Tibial nerve (tissue), 4 donors: ENCODE measurements at regions not wholly inside any gene's neighbourhood (a gene's known extent, or its start where the extent isn't known, plus 50 kb on each side); places are given as distances from the start of the nearest gene placed in this dataset. TPM values are rescaled to one million over a fixed set of nuclear protein-coding genes. Genes with fewer than 3 reads are reported as not detected.

Source experiments
- DNase-seq, 2 donors: peaks; one replicate each; pipeline ENCODE4 v3.0.0-alpha.2; 2019; ENCODE audit warnings: low spot score in 2 of 2
- H3K27ac ChIP-seq, 4 donors: fragments of 200-600 bp; sonication (generic) in 3 of 4; one replicate each; pipeline ENCODE4 v1.5.1; 2017 to 2019; ENCODE audit warnings: mild to moderate bottlenecking in 1 of 4
- H3K27me3 ChIP-seq, 2 donors: fragments of 200-600 bp; sonication (generic) in 1 of 2; one replicate each; pipeline versions ENCODE4 v1.5.1 to v1.6.0; 2017 to 2019
- H3K36me3 ChIP-seq, 3 donors: fragments of 200-600 bp; sonication (generic); one replicate each; pipeline ENCODE4 v1.5.1; 2018 to 2019
- H3K4me1 ChIP-seq, 4 donors: fragments of 200-600 bp; sonication (generic) in 3 of 4; one replicate each; pipeline ENCODE4 v1.5.1; 2017 to 2019
- H3K4me3 ChIP-seq, 4 donors: fragments of 200-600 bp; sonication (generic) in 3 of 4; one replicate each; pipeline ENCODE4 v1.5.1; 2017 to 2019; ENCODE audit warnings: mild to moderate bottlenecking in 1 of 4, moderate library complexity in 1 of 4
- H3K9me3 ChIP-seq, 4 donors: fragments of 200-600 bp; sonication (generic) in 3 of 4; one replicate each; pipeline ENCODE4 v1.5.1; 2017 to 2019
- EP300 ChIP-seq, 2 donors: sonication (generic); formaldehyde crosslinking; IDR thresholded peaks; one replicate each; pipeline ENCODE4 v1.6.1; 2017; ENCODE audit warnings: antibody characterized with exemption in 2 of 2, mild to moderate bottlenecking in 1 of 2
- POLR2A ChIP-seq, 2 donors: fragments of 450-650 bp; IDR thresholded peaks; one replicate each; pipeline ENCODE4 v1.6.1; 2017; ENCODE audit warnings: antibody characterized with exemption in 2 of 2, mild to moderate bottlenecking in 2 of 2, moderate library complexity in 2 of 2
- WGBS, 2 donors: methylation state at CpG; one replicate each; pipeline ENCODE4 v1.1.5; 2018; 5-methylcytosine and 5-hydroxymethylcytosine counted together
- small RNA-seq: library from RNA; depleted of rRNA; stranded (forward); fragments of <200 nt; gene quantifications from one replicate; pipeline ENCODE3, GENCODE V24; 2016
- TF ChIP-seq, protein P1 (sequence below), 5 experiments: fragments of 200-600 bp in 3 of 5; fragments of 450-650 bp in 2 of 5; sonication (generic) in 3 of 5; IDR thresholded peaks; one replicate each; pipeline ENCODE4 v1.5.1; 2016 to 2019; ENCODE audit warnings: antibody characterized with exemption in 5 of 5, mild to moderate bottlenecking in 3 of 5, moderate library complexity in 2 of 5

DNA sequence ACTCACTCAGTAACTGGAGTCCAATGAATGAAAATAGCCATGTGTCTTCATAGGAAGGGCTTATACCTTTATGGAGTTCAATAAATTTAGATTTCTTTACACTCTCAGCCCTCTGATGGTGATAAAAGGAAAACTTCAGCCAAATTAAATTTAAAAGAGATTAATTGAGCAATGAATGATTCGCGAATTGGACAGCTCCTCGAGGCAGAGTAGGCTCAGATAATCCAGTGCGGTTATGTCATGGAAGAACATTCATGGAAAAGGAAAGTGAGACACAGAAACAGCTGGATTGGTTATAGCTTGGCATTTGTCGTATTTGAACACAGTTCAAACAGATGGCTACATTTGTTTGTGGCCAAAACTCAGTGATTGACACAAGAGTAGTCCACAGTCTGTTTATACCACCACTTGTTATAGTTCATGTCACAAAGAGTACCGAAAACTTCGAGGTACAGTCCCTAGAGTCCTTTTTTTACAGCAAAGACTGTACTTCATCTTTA, 54.6 kb upstream of the TACR3 start:
- 73 to 77% methylated on average over 7 of the region's 7 CpGs for WGBS, 2 donors

DNA sequence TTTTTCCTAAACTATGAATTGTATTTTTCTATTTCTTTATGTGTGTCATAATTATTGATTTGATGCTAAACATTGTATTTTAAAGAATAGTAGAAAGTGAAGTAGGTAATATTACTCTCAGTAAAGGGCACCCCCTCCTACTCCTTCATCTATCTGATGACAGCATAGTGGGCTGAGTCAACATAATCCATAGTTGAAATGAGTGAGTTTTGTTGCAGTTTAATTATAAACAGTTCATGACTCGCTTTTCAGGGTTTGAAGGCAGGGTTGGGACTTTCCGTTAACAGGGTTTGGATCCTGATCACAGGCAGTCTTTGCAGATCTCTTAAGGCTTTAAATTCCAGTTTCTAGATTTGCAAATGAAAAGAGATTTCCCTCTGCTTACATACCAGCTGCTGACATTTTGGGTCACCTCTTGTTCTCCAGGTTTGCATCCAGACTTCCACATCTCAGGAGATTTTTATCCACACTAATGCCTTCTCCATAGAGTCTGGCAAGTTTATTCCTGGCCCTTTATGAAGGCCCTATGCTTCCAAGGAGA, 54.0 kb upstream of the TACR3 start:
- H3K36me3 ChIP-seq = no peaks in the 10 kb centered on the region
- no peak for TF ChIP-seq POLR2A (IDR thresholded peaks at IDR 0.05)
- TF ChIP-seq, protein P1, sequence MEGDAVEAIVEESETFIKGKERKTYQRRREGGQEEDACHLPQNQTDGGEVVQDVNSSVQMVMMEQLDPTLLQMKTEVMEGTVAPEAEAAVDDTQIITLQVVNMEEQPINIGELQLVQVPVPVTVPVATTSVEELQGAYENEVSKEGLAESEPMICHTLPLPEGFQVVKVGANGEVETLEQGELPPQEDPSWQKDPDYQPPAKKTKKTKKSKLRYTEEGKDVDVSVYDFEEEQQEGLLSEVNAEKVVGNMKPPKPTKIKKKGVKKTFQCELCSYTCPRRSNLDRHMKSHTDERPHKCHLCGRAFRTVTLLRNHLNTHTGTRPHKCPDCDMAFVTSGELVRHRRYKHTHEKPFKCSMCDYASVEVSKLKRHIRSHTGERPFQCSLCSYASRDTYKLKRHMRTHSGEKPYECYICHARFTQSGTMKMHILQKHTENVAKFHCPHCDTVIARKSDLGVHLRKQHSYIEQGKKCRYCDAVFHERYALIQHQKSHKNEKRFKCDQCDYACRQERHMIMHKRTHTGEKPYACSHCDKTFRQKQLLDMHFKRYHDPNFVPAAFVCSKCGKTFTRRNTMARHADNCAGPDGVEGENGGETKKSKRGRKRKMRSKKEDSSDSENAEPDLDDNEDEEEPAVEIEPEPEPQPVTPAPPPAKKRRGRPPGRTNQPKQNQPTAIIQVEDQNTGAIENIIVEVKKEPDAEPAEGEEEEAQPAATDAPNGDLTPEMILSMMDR (IDR thresholded peaks at IDR 0.05) = no peak
- 85 to 88% methylated on average over 2 of the region's 2 CpGs for WGBS, 2 donors
- no peak overlapping the region for H3K27ac ChIP-seq
- no peaks in the 10 kb centered on the region for H3K9me3 ChIP-seq
- no peaks in the 10 kb centered on the region for H3K27me3 ChIP-seq
- H3K4me1 ChIP-seq = no peaks in the 10 kb centered on the region
- DNase-seq = no peak
- no peak overlapping the region for H3K4me3 ChIP-seq

More for the DNA sequence above, 54.6 kb upstream of the TACR3 start:
- H3K4me3 ChIP-seq = no peak overlapping the region
- no peak for DNase-seq
- no peak overlapping the region for H3K27ac ChIP-seq
- no peaks in the 10 kb centered on the region for H3K4me1 ChIP-seq
- H3K27me3 ChIP-seq = no peaks in the 10 kb centered on the region
- TF ChIP-seq, protein P1 (IDR thresholded peaks at IDR 0.05) = no peak
- TF ChIP-seq EP300 (IDR thresholded peaks at IDR 0.05) (no peak), POLR2A (IDR thresholded peaks at IDR 0.05) (no peak)
- H3K9me3 ChIP-seq = no peaks in the 10 kb centered on the region
- H3K36me3 ChIP-seq = no peaks in the 10 kb centered on the region

Small RNA genes in the stretch of these regions (small RNA-seq; reads per million reads assigned to genes)
- not detected for gene RNU6-635P
